Panc1 (cell line): ENCODE measurements at regions not wholly inside any gene's neighbourhood (a gene's known extent, or its start where the extent isn't known, plus 50 kb on each side); places are given as distances from the start of the nearest gene placed in this dataset.

ENCODE experiments used
- CTCF ChIP-seq: fragments of 450-650 bp; IDR thresholded peaks from 2 replicates; pipeline ENCODE4 v1.5.1; 2017; ENCODE audit warnings: mild to moderate bottlenecking
- POLR2AphosphoS5 ChIP-seq: IDR thresholded peaks from 2 replicates; pipeline ENCODE4 v1.6.1; 2012; ENCODE audit warnings: mild to moderate bottlenecking, low read depth, low read length, moderate library complexity
- REST ChIP-seq, 2 experiments: IDR thresholded peaks; 2 replicates each; pipeline ENCODE4 v1.6.1; 2011 to 2012; ENCODE audit warnings: low read depth in 2 of 2, control low read depth in 1 of 2, low read length in 1 of 2, mild to moderate bottlenecking in 1 of 2, moderate library complexity in 1 of 2; ENCODE audit not compliant: insufficient read depth in 1 of 2
- TCF7L2 ChIP-seq: IDR thresholded peaks from 2 replicates; pipeline ENCODE4 v1.6.1; 2011; ENCODE audit warnings: mild to moderate bottlenecking, low read depth, low read length, inconsistent platforms

GRCh38 chr7:106535234-106535932 lies 125.6 kb downstream of the CCDC71L start:
- no peak for TF ChIP-seq REST (IDR thresholded peaks at IDR 0.05; ENCODE audit: insufficient read depth in 1 of 2, low read depth in 2 of 2, low read length in 1 of 2)
- TF ChIP-seq POLR2AphosphoS5: no peak
- no peak for TF ChIP-seq CTCF
- no peak for TF ChIP-seq TCF7L2
